ENCODE measurements at regions not wholly inside any gene's neighbourhood (a gene's known extent, or its start where the extent isn't known, plus 50 kb on each side); places are given as distances from the start of the nearest gene placed in this dataset.

DNA sequence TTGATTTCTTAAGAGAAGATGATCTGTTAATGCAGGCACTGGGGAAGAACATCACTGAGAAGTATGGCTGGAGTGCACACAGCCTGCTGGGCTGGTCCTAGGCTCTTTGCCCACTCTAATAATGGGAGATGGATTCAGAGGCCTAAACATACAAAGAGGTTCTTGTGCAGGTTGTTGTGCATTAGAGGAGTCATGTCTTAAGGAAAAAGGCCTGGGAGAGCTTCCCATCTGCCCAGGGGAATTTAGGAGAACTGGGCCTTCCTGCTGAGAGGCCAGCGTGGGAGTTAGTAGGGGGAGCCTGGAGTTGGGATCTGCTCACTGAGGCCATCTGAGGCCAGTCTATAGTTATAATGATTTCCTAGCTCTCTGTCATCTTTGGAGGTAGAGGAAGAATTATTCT is 126.7 kb downstream of the TLR5 start:
- TF ChIP-seq, protein P1, sequence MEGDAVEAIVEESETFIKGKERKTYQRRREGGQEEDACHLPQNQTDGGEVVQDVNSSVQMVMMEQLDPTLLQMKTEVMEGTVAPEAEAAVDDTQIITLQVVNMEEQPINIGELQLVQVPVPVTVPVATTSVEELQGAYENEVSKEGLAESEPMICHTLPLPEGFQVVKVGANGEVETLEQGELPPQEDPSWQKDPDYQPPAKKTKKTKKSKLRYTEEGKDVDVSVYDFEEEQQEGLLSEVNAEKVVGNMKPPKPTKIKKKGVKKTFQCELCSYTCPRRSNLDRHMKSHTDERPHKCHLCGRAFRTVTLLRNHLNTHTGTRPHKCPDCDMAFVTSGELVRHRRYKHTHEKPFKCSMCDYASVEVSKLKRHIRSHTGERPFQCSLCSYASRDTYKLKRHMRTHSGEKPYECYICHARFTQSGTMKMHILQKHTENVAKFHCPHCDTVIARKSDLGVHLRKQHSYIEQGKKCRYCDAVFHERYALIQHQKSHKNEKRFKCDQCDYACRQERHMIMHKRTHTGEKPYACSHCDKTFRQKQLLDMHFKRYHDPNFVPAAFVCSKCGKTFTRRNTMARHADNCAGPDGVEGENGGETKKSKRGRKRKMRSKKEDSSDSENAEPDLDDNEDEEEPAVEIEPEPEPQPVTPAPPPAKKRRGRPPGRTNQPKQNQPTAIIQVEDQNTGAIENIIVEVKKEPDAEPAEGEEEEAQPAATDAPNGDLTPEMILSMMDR (conservative IDR thresholded peaks at IDR 0.05; ENCODE audit: control insufficient read depth, insufficient read depth, low read depth, low read length), result no peak
- DNase-seq (ENCODE audit: low read depth), result no peak
- no peak overlapping the region for H3K4me3 ChIP-seq (ENCODE audit: control insufficient read depth, low read depth, low read length)

DNA sequence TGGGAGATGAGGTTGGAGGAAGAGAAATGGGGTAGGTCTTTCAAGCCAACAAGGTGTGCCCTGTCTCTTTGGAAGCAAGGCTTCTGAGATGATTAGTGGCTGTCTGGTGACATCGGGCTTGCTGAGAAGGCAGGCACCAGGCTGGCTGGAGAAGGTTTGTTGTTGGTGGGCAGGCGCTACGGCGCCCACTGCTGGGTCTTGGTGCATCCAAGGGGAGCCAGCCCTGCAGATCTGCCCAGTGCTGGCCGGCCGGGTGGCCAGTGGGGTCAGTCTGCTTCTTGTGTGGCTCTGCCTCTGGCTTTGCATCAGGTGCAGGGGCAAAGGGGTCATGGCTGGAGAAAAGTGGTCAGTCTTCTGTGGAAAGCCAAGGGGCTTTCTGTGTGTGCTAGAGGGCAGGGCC is 126.2 kb downstream of the TLR5 start:
- TF ChIP-seq, protein P1 (conservative IDR thresholded peaks at IDR 0.05; ENCODE audit: control insufficient read depth, insufficient read depth, low read depth, low read length), result no peak
- H3K4me3 ChIP-seq (ENCODE audit: control insufficient read depth, low read depth, low read length), result no peak overlapping the region
- DNase-seq (ENCODE audit: low read depth), result no peak

DNA sequence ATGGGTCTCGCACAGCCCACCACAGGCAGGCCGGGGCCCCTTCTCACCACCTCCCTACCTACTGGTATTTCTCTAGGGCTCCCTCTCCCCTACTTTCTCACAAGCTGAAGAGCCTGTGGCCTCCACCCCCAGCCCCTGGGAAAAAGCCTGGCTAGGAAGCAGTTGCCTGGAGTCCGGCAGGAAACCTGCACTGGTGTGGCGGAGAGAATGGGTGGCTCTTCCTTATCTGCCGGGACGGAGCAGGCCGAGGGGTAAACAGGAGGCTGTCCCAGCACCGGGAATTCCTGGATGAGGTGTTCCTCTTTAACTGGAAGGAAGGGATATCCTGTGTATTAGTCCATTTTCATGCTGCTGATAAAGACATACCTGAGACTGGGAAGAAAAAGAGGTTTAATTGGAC is 125.8 kb downstream of the TLR5 start:
- TF ChIP-seq, protein P1 (conservative IDR thresholded peaks at IDR 0.05; ENCODE audit: control insufficient read depth, insufficient read depth, low read depth, low read length), result no peak
- no peak overlapping the region for H3K4me3 ChIP-seq (ENCODE audit: control insufficient read depth, low read depth, low read length)
- no peak for DNase-seq (ENCODE audit: low read depth)

DNA sequence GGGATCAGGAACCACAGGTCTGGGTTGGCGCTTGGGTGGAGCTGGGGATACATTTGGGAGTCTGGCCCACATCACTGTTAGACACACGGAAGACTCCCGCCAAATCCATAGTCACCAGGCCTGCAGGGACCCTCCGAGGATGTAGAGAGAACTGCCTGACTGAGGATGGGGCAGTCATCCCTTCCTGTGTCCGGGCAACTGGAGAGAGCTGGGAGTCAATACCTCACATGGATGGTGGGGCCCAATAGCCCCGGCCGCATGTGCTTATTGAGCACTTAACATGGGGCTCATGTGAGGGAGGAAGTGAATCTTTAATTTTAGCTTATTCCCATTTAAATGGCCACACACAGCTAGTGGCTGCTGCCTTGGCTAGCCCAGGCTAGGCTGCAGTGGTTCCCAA is 124.5 kb downstream of the TLR5 start:
- DNase-seq (ENCODE audit: low read depth), result no peak
- TF ChIP-seq, protein P1 (conservative IDR thresholded peaks at IDR 0.05; ENCODE audit: control insufficient read depth, insufficient read depth, low read depth, low read length), result no peak
- H3K4me3 ChIP-seq (ENCODE audit: control insufficient read depth, low read depth, low read length), result no peak overlapping the region

DNA sequence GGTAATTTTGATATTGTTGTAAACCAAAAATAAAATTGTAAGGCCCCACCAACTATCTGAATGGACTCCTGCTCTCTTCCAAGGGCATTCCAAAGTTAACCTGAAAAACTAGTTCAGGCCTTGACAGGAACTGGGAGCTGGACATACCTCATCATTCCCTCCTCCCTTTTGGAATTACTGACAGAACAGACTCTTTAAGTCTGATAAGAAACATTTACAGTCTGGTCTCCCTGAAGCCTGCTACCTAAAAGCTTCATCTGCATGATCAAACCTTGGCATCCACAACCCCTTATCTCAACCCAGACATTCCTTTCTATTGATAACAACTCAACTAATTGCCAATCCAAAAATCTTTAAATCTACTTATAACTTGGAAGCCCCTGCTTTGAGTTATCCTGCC is 123.8 kb downstream of the TLR5 start:
- H3K4me3 ChIP-seq (ENCODE audit: control insufficient read depth, low read depth, low read length), result no peak overlapping the region
- TF ChIP-seq, protein P1 (conservative IDR thresholded peaks at IDR 0.05; ENCODE audit: control insufficient read depth, insufficient read depth, low read depth, low read length), result no peak
- no peak for DNase-seq (ENCODE audit: low read depth)

DNA sequence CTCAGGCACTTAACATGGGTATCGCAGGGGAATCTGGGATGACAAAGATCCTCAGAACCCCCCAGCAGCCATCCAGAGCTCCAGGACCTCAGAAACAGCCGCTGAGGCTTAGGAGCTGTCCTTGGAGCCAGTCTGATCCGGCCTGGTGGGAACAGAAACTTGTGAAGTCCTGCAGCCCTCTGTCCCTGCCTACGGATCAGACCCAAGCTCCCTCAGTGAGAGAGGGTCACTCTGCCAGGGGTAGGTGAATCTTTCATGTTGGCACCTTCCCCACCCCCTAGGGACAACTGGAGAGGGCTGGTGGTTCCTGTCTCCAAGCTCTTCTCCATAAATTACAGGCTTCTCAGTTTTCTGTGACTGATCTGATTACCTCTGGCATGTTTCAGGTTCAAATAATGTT is 122.3 kb downstream of the TLR5 start:
- TF ChIP-seq, protein P1 (conservative IDR thresholded peaks at IDR 0.05; ENCODE audit: control insufficient read depth, insufficient read depth, low read depth, low read length), result no peak
- DNase-seq (ENCODE audit: low read depth), result no peak
- no peak overlapping the region for H3K4me3 ChIP-seq (ENCODE audit: control insufficient read depth, low read depth, low read length)

Data from fibroblast of mammary gland (primary cell).